ENCODE measurements at regions not wholly inside any gene's neighbourhood (a gene's known extent, or its start where the extent isn't known, plus 50 kb on each side); places are given as distances from the start of the nearest gene placed in this dataset.
"Not testable (repeated sequence)": the region's sequence is repeated elsewhere in the genome, so short reads cannot be mapped to it uniquely, and the experiment has no call there.

DNA sequence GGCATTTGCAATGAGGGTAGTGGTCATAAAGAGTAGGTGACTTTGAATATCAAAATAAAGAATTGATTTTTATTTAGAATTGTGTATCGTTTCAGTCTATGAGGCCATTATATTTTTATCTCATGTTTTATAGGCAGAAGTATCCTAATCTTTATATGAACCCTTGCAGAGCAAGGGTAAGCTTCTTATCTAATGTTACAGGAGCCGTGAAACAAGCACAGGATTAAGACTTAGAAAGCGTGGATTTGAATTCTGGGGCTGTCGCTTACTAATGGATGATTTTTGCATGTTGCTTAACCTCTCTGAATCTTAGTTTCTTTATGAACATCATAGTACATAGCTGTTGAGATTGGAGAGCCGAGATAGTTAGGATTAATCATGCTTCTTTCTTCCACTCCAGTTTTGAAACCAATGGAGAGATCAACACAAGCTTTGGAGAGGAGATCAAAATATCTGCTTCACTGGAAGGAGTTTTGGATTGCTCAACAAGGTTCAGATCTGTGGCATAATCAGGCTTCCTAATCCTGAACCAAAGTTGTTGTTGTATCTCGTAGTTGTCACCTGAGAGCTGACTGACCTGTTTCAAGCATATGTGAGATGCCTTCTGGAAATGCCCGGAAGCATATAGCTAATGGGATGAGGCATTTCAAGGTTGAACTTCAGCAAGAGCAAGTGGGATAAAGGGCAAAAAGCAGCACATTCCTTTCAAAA, 166.9 kb upstream of the GK2 start:
- DNase-seq (ENCODE audit: insufficient read length, low spot score): no peak
- FAIRE-seq: peak; percentile 82
- TF ChIP-seq CTCF (IDR thresholded peaks at IDR 0.05; ENCODE audit: insufficient read depth, missing control alignments): no peak

GRCh38 chr4:79563219-79563618, 155.2 kb upstream of the GK2 start:
- no peak for TF ChIP-seq CTCF (IDR thresholded peaks at IDR 0.05; ENCODE audit: insufficient read depth, missing control alignments)
- DNase-seq (ENCODE audit: insufficient read length, low spot score): no peak
- FAIRE-seq: no peak

GRCh38 chr4:79561751-79562150, 153.7 kb upstream of the GK2 start:
- FAIRE-seq (no peak), DNase-seq (ENCODE audit: insufficient read length, low spot score) (no peak)
- no peak for TF ChIP-seq CTCF (IDR thresholded peaks at IDR 0.05; ENCODE audit: insufficient read depth, missing control alignments)

- DNase-seq (ENCODE audit: insufficient read length, low spot score); FAIRE-seq: not testable (repeated sequence)
Observed at GRCh38 chr4:79559398-79559797, 151.4 kb upstream of the GK2 start.

- no peak for DNase-seq (ENCODE audit: insufficient read length, low spot score)
- no peak for TF ChIP-seq CTCF (IDR thresholded peaks at IDR 0.05; ENCODE audit: insufficient read depth, missing control alignments)
- no peak for FAIRE-seq
Observed at GRCh38 chr4:79552311-79552710, 144.3 kb upstream of the GK2 start.

- FAIRE-seq (no peak), DNase-seq (ENCODE audit: insufficient read length, low spot score) (no peak)
- TF ChIP-seq CTCF (IDR thresholded peaks at IDR 0.05; ENCODE audit: insufficient read depth, missing control alignments): no peak
Observed at GRCh38 chr4:79551555-79551954, 143.5 kb upstream of the GK2 start.

DNA sequence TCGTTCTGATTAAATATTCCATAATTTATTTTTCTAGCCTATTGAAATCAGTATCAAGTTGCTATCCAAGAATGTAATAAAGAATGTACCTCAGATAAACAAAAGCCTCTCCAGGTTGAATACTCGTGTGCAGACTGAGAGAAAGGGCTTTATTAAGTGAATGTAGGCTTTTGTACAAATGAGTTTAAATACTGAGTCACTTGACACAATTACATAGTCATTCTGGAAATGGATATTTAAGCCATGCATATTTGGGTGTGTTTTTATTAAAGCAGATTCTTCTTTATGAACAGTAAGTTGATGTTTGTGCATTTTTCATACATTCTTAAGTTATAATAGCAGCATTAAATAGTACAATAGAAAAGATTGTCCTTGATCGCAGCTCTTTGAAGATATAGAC, 139.8 kb upstream of the GK2 start:
- no peak for TF ChIP-seq CTCF (IDR thresholded peaks at IDR 0.05; ENCODE audit: insufficient read depth, missing control alignments)

DNA sequence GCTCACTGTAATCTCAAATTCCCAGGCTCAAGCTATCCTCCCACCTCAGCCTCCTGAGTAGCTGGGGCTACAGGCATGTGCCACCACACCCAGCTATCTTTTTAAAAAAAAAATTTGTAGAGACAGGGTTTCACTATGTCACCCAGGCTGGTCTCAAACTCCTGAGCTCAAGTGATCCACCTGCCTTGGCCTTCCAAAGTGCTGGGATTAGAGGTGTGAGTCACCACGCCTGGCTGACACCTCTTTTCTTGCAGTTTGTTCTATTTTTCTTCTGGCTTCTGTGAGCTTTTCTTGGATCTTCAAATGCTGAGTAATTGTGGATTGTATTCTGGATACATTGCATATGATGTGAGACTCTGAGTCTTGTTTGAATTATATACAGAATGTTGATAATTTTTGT, 137.3 kb upstream of the GK2 start:
- FAIRE-seq; DNase-seq (ENCODE audit: insufficient read length, low spot score): not testable (repeated sequence)

More for the DNA sequence above, 139.8 kb upstream of the GK2 start:
- DNase-seq (ENCODE audit: insufficient read length, low spot score) (no peak), FAIRE-seq (no peak)
